Ishikawa (cell line): ENCODE measurements at regions not wholly inside any gene's neighbourhood (a gene's known extent, or its start where the extent isn't known, plus 50 kb on each side); places are given as distances from the start of the nearest gene placed in this dataset.

ENCODE experiments used
- CEBPB ChIP-seq: IDR thresholded peaks from 2 replicates; pipeline ENCODE4 v1.6.1; 2012
- CREB1 ChIP-seq: IDR thresholded peaks from 2 replicates; pipeline ENCODE4 v1.6.1; 2012; ENCODE audit warnings: low read depth
- EGR1 ChIP-seq: IDR thresholded peaks from 2 replicates; pipeline ENCODE4 v1.6.1; 2012
- EP300 ChIP-seq: IDR thresholded peaks from 2 replicates; pipeline ENCODE4 v1.6.1; 2012; ENCODE audit warnings: borderline replicate concordance
- FOXM1 ChIP-seq: IDR thresholded peaks from 2 replicates; pipeline ENCODE4 v1.6.1; 2012; ENCODE audit warnings: low read depth, borderline replicate concordance
- NFIC ChIP-seq: IDR thresholded peaks from 2 replicates; pipeline ENCODE4 v1.6.1; 2012
- RAD21 ChIP-seq: IDR thresholded peaks from 2 replicates; pipeline ENCODE4 v1.6.1; 2012; ENCODE audit warnings: low read depth
- TAF1 ChIP-seq: IDR thresholded peaks from 2 replicates; pipeline ENCODE4 v1.6.1; 2012; ENCODE audit warnings: low read depth, mild to moderate bottlenecking
- TCF12 ChIP-seq: IDR thresholded peaks from 2 replicates; pipeline ENCODE4 v1.6.1; 2012; ENCODE audit warnings: low read depth
- TEAD4 ChIP-seq: IDR thresholded peaks from 2 replicates; pipeline ENCODE4 v1.6.1; 2012
- YY1 ChIP-seq: IDR thresholded peaks from 2 replicates; pipeline ENCODE4 v1.6.1; 2012; ENCODE audit warnings: low read depth
- TF ChIP-seq, protein P1 (sequence below): IDR thresholded peaks from 2 replicates; pipeline ENCODE4 v1.6.1; 2012
- TF ChIP-seq, protein P2 (sequence below): IDR thresholded peaks from 2 replicates; pipeline ENCODE4 v1.6.1; 2012
- TF ChIP-seq, protein P3 (sequence below): IDR thresholded peaks from 2 replicates; pipeline ENCODE4 v1.6.1; 2012; ENCODE audit warnings: low read depth, mild to moderate bottlenecking

DNA sequence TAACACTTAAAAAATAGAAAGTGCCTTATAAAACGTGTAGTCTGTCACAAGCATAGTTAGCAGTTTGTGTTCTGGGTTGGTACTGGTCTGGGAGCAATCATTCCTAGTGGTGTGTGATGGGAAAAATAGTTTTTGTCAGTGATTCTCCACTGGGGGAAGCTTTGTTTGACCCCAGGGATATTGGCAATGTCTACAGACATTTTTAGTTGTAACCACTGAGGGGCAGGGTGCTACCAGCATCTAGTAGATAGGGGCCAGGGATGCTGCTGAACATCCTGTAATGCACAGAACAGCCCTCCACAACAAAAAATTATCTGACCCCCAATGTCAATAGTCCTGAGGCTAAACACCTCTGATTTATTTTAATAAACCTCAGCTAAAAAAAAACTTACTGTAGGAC is 51.6 kb upstream of the CREB5 start:
- no peak for TF ChIP-seq FOXM1
- TF ChIP-seq, protein P1, sequence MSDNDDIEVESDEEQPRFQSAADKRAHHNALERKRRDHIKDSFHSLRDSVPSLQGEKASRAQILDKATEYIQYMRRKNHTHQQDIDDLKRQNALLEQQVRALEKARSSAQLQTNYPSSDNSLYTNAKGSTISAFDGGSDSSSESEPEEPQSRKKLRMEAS, result no peak
- TF ChIP-seq CREB1, result no peak
- 0 out of 2 replicates have a peak, but pooled peaks have one; percentile 15 for TF ChIP-seq RAD21
- no peak for TF ChIP-seq EP300
- TF ChIP-seq CEBPB, result no peak
- no peak for TF ChIP-seq NFIC
- TF ChIP-seq, protein P2, sequence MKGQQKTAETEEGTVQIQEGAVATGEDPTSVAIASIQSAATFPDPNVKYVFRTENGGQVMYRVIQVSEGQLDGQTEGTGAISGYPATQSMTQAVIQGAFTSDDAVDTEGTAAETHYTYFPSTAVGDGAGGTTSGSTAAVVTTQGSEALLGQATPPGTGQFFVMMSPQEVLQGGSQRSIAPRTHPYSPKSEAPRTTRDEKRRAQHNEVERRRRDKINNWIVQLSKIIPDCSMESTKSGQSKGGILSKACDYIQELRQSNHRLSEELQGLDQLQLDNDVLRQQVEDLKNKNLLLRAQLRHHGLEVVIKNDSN, result no peak
- no peak for TF ChIP-seq YY1
- TF ChIP-seq, protein P3, sequence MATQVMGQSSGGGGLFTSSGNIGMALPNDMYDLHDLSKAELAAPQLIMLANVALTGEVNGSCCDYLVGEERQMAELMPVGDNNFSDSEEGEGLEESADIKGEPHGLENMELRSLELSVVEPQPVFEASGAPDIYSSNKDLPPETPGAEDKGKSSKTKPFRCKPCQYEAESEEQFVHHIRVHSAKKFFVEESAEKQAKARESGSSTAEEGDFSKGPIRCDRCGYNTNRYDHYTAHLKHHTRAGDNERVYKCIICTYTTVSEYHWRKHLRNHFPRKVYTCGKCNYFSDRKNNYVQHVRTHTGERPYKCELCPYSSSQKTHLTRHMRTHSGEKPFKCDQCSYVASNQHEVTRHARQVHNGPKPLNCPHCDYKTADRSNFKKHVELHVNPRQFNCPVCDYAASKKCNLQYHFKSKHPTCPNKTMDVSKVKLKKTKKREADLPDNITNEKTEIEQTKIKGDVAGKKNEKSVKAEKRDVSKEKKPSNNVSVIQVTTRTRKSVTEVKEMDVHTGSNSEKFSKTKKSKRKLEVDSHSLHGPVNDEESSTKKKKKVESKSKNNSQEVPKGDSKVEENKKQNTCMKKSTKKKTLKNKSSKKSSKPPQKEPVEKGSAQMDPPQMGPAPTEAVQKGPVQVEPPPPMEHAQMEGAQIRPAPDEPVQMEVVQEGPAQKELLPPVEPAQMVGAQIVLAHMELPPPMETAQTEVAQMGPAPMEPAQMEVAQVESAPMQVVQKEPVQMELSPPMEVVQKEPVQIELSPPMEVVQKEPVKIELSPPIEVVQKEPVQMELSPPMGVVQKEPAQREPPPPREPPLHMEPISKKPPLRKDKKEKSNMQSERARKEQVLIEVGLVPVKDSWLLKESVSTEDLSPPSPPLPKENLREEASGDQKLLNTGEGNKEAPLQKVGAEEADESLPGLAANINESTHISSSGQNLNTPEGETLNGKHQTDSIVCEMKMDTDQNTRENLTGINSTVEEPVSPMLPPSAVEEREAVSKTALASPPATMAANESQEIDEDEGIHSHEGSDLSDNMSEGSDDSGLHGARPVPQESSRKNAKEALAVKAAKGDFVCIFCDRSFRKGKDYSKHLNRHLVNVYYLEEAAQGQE, result no peak
- no peak for TF ChIP-seq TAF1
- no peak for TF ChIP-seq TCF12
- no peak for TF ChIP-seq TEAD4
- no peak for TF ChIP-seq EGR1
